HepG2 (cell line): ENCODE measurements at regions not wholly inside any gene's neighbourhood (a gene's known extent, or its start where the extent isn't known, plus 50 kb on each side); places are given as distances from the start of the nearest gene placed in this dataset.

ENCODE experiments used
- ATF3 ChIP-seq: sonication (generic); formaldehyde crosslinking; IDR thresholded peaks from 2 replicates; pipeline ENCODE4 v1.4.0; 2020; ENCODE audit warnings: missing genetic modification reagents
- CCAR2 ChIP-seq: fragments of 200-400 bp; formaldehyde crosslinking; optimal IDR thresholded peaks from 2 replicates; pipeline ENCODE3; 2018; ENCODE audit warnings: low read depth, mild to moderate bottlenecking, low read length, moderate library complexity
- ETV5 ChIP-seq: IDR thresholded peaks from 2 replicates; pipeline ENCODE4 v1.6.1; 2018; ENCODE audit warnings: missing biosample characterization, missing genetic modification reagents, inconsistent platforms, borderline replicate concordance
- EZH2 ChIP-seq: conservative IDR thresholded peaks from 2 replicates; pipeline ENCODE4 v1.6.1; 2012; ENCODE audit warnings: mild to moderate bottlenecking, low read depth, low read length, moderate library complexity
- FOXP4 ChIP-seq: sonication (generic); formaldehyde crosslinking; IDR thresholded peaks from 2 replicates; pipeline ENCODE4 v1.4.0; 2020; ENCODE audit warnings: missing genetic modification reagents
- HMGXB4 ChIP-seq, 2 experiments: sonication (generic) in 1 of 2; formaldehyde crosslinking in 1 of 2; IDR thresholded peaks; 2 replicates each; pipeline versions ENCODE4 v1.4.0 to v1.6.1; 2018 to 2020; ENCODE audit warnings: missing genetic modification reagents in 2 of 2, borderline replicate concordance in 1 of 2, low read depth in 1 of 2, mild to moderate bottlenecking in 1 of 2, missing biosample characterization in 1 of 2
- KLF13 ChIP-seq: sonication (generic); formaldehyde crosslinking; IDR thresholded peaks from 2 replicates; pipeline ENCODE4 v1.4.0; 2020; ENCODE audit warnings: mild to moderate bottlenecking, missing genetic modification reagents
- MXI1 ChIP-seq: IDR thresholded peaks from 3 replicates; pipeline ENCODE4 v1.6.1; 2012; ENCODE audit warnings: low read depth, low read length, inconsistent platforms, borderline replicate concordance
- NFIB ChIP-seq: sonication (generic); formaldehyde crosslinking; IDR thresholded peaks from 2 replicates; pipeline ENCODE4 v1.9.0; 2021; ENCODE audit warnings: missing genetic modification reagents, mild to moderate bottlenecking, borderline replicate concordance
- NPAS2 ChIP-seq: sonication (generic); formaldehyde crosslinking; IDR thresholded peaks from 2 replicates; pipeline ENCODE4 v1.8.0; 2022; ENCODE audit warnings: mild to moderate bottlenecking, missing genetic modification reagents, borderline replicate concordance
- RBFOX2 ChIP-seq: fragments of 200-400 bp; formaldehyde crosslinking; IDR thresholded peaks from 2 replicates; pipeline ENCODE4 v1.6.1; 2017; ENCODE audit warnings: low read depth, mild to moderate bottlenecking, low read length
- SMARCE1 ChIP-seq: fragments of 450-650 bp; IDR thresholded peaks from 2 replicates; pipeline ENCODE4 v1.6.1; 2017; ENCODE audit warnings: borderline replicate concordance
- ZBTB4 ChIP-seq: sonication (generic); formaldehyde crosslinking; IDR thresholded peaks from 2 replicates; pipeline ENCODE4 v1.4.0; 2020; ENCODE audit warnings: missing genetic modification reagents, mild to moderate bottlenecking, borderline replicate concordance
- ZNF260 ChIP-seq: sonication (generic); formaldehyde crosslinking; IDR thresholded peaks from 2 replicates; pipeline ENCODE4 v1.4.0; 2020; ENCODE audit warnings: missing genetic modification reagents, low read depth, mild to moderate bottlenecking, borderline replicate concordance
- ZNF616 ChIP-seq: sonication (generic); formaldehyde crosslinking; IDR thresholded peaks from 2 replicates; pipeline ENCODE4 v1.5.0; 2020; ENCODE audit warnings: low read depth, mild to moderate bottlenecking, missing genetic modification reagents
- ZNF775 ChIP-seq: sonication (generic); formaldehyde crosslinking; IDR thresholded peaks from 2 replicates; pipeline ENCODE4 v1.4.0; 2020; ENCODE audit warnings: missing genetic modification reagents, mild to moderate bottlenecking, moderate library complexity, borderline replicate concordance
- ZNF780A ChIP-seq: sonication (generic); formaldehyde crosslinking; IDR thresholded peaks from 2 replicates; pipeline ENCODE4 v1.8.0; 2022; ENCODE audit warnings: mild to moderate bottlenecking, missing genetic modification reagents, moderate library complexity
- TF ChIP-seq, protein P1 (sequence below): sonication (generic); formaldehyde crosslinking; IDR thresholded peaks from 2 replicates; pipeline ENCODE4 v1.5.1; 2020; ENCODE audit warnings: mild to moderate bottlenecking, moderate library complexity, missing genetic modification reagents

DNA sequence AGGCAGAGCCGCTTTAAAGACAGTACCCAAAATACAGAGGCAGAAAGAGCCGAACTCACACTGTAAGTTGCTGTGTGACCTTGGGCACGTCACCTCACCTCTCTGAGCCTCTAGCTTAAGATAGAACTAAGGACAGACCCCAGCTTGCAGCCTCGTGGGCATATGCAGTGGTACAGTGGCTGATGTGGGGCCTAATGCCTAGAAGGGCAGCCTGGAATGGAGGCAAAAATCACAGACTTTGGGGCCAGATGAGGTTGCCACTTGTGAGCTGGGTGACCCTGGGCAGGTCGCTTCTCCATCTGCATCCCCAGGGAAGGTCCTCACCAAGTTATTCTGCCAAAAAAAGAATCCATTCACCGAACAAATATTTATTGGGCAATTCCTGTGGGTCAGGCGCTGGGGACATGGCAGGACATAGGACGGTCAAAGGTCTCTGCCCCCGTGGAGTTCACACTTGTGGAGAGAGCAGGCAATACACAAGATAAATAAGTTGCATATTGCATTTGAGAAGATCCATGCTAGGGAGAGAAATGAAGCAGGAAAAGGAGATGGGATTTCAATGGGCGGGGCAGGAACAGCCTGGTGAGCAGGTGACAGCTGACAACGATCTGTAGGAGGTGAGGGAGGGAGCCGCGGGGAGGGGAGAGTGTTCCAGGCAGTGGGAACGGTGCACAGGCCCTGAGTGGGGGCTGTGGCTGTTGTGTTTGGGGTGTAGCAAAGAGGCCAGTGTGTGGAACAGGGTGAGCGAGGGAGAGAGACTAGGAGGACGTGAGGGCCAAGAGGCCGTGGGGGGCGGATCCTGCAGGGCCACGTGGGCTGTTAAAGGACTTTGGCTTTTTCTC lies 115.2 kb downstream of the CEBPB start (continued):
- TF ChIP-seq ZBTB4 (CRISPR knock-in tag): peak; percentile 80; the same call in 1 of the 2 replicates
- TF ChIP-seq RBFOX2: no peak; the same call in 1 of the 2 replicates
- peak; percentile 72; the same call in 1 of the 2 replicates for TF ChIP-seq ZNF616
- TF ChIP-seq, protein P1, sequence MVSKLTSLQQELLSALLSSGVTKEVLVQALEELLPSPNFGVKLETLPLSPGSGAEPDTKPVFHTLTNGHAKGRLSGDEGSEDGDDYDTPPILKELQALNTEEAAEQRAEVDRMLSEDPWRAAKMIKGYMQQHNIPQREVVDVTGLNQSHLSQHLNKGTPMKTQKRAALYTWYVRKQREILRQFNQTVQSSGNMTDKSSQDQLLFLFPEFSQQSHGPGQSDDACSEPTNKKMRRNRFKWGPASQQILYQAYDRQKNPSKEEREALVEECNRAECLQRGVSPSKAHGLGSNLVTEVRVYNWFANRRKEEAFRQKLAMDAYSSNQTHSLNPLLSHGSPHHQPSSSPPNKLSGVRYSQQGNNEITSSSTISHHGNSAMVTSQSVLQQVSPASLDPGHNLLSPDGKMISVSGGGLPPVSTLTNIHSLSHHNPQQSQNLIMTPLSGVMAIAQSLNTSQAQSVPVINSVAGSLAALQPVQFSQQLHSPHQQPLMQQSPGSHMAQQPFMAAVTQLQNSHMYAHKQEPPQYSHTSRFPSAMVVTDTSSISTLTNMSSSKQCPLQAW (CRISPR knock-in tag): peak; percentile 85
- TF ChIP-seq ZNF780A (CRISPR knock-in tag): no peak; the same call in 1 of the 2 replicates
- TF ChIP-seq SMARCE1: no peak
- no peak for TF ChIP-seq EZH2
- TF ChIP-seq MXI1: peak; percentile 92; the same call in 2 of the 3 replicates
- TF ChIP-seq HMGXB4 (CRISPR knock-in tag; IDR thresholded peaks at IDR 0.05; ENCODE audit: borderline replicate concordance in 1 of 2, low read depth in 1 of 2): peak; percentile 20 to 69; a peak in 3 of 4 replicates
- peak; percentile 78 for TF ChIP-seq ETV5
- TF ChIP-seq ZNF260: peak; percentile 96; the same call in 1 of the 2 replicates
- peak; percentile 76 for TF ChIP-seq ATF3 (CRISPR knock-in tag)
- TF ChIP-seq CCAR2: peak; percentile 32
- peak; percentile 96 for TF ChIP-seq FOXP4 (CRISPR knock-in tag)
- TF ChIP-seq NPAS2: no peak
- no peak for TF ChIP-seq NFIB (CRISPR knock-in tag)
- TF ChIP-seq KLF13: peak; percentile 51; the same call in 1 of the 2 replicates
- TF ChIP-seq ZNF775 (CRISPR knock-in tag): 0 out of 2 replicates have a peak, but pooled peaks have one; percentile 91
